Panc1 (cell line): ENCODE measurements at regions not wholly inside any gene's neighbourhood (a gene's known extent, or its start where the extent isn't known, plus 50 kb on each side); places are given as distances from the start of the nearest gene placed in this dataset.

ENCODE experiments used
- ATAC-seq: fragments of 200-7000 bp; cut with Tn5 transposase; 2 replicates; pipeline ENCODE4 v1.9.1; 2020; ENCODE audit warnings: mild to moderate bottlenecking, moderate library complexity
- BruUV-seq: library from RNA; stranded (reverse); fragments of 400-500 nt; replicated peaks from 2 replicates; lab custom pipeline; 2021; lab: Mats Ljungman, UMichigan
- CTCF ChIA-PET: fragments of 300-600 bp; sonication (Branson Sonifier 250); formaldehyde crosslinking; loops from one replicate; lab custom pipeline; 2022; ENCODE audit warnings: antibody characterized with exemption; lab: Charles Lee
- POLR2A ChIA-PET: fragments of 300-600 bp; sonication (Branson Sonifier 250); formaldehyde crosslinking; loops from one replicate; lab custom pipeline; 2022; ENCODE audit warnings: antibody characterized with exemption; lab: Charles Lee
- DNase-seq: peaks from one replicate; pipeline ENCODE4 v3.0.0-alpha.2; 2010; ENCODE audit warnings: low read depth, low spot score
- H3K27ac ChIP-seq: 2 replicates; pipeline ENCODE4 v1.5.1; 2011; ENCODE audit warnings: mild to moderate bottlenecking, low read length, inconsistent platforms
- H3K27me3 ChIP-seq: fragments of 200-500 bp; sonication (Bioruptor generic); 2 replicates; pipeline ENCODE4 v1.6.0; 2014; ENCODE audit warnings: low read length, inconsistent platforms; ENCODE audit not compliant: control insufficient read depth, insufficient read depth
- H3K36me3 ChIP-seq: fragments of 200-500 bp; sonication (Bioruptor generic); 2 replicates; pipeline ENCODE4 v1.5.1; 2014; ENCODE audit warnings: inconsistent platforms, mild to moderate bottlenecking, low read length, moderate library complexity; ENCODE audit not compliant: control insufficient read depth, insufficient read depth
- H3K4me1 ChIP-seq: 2 replicates; pipeline ENCODE4 v1.5.1; 2011; ENCODE audit warnings: inconsistent platforms, mild to moderate bottlenecking, low read length, moderate library complexity; ENCODE audit not compliant: control insufficient read depth, insufficient read depth
- H3K4me3 ChIP-seq, 2 experiments: 2 replicates each; pipeline ENCODE4 v1.5.1; 2011 to 2012; ENCODE audit warnings: low read depth in 2 of 2, low read length in 2 of 2, mild to moderate bottlenecking in 2 of 2, inconsistent platforms in 1 of 2, moderate library complexity in 1 of 2
- H3K9me3 ChIP-seq: fragments of 200-500 bp; sonication (Bioruptor generic); 2 replicates; pipeline ENCODE4 v1.5.1; 2014; ENCODE audit warnings: low read depth, mild to moderate bottlenecking, inconsistent platforms, low read length, moderate library complexity; ENCODE audit not compliant: control insufficient read depth, insufficient read depth
- POLR2AphosphoS5 ChIP-seq: IDR thresholded peaks from 2 replicates; pipeline ENCODE4 v1.6.1; 2012; ENCODE audit warnings: mild to moderate bottlenecking, low read depth, low read length, moderate library complexity
- SIN3A ChIP-seq: IDR thresholded peaks from 2 replicates; pipeline ENCODE4 v1.6.1; 2012; ENCODE audit warnings: low read depth, mild to moderate bottlenecking, low read length, moderate library complexity, borderline replicate concordance; ENCODE audit not compliant: insufficient read depth
- TCF7L2 ChIP-seq: IDR thresholded peaks from 2 replicates; pipeline ENCODE4 v1.6.1; 2011; ENCODE audit warnings: mild to moderate bottlenecking, low read depth, low read length, inconsistent platforms
- in situ Hi-C: cut with HindIII; loops from 2 replicates; pipeline ENCODE4 v1.10.0; 2016; ENCODE audit warnings: low sequenced_read_pairs, low pct_unique_long_range_greater_than_20kb
- intact Hi-C: fragments of 100-400 bp; cut with micrococcal nuclease; formaldehyde crosslinking; loops from one replicate; pipeline ENCODE4 v1.10.0; 2022; ENCODE audit not compliant: unreplicated experiment
- TF ChIP-seq, protein P1 (sequence below): fragments of 450-650 bp; IDR thresholded peaks from 2 replicates; pipeline ENCODE4 v1.5.1; 2017; ENCODE audit warnings: mild to moderate bottlenecking
- TF ChIP-seq, protein P2 (sequence below), 2 experiments: IDR thresholded peaks; 2 replicates each; pipeline ENCODE4 v1.6.1; 2011 to 2012; ENCODE audit warnings: low read depth in 2 of 2, control low read depth in 1 of 2, low read length in 1 of 2, mild to moderate bottlenecking in 1 of 2, moderate library complexity in 1 of 2; ENCODE audit not compliant: insufficient read depth in 1 of 2

DNA sequence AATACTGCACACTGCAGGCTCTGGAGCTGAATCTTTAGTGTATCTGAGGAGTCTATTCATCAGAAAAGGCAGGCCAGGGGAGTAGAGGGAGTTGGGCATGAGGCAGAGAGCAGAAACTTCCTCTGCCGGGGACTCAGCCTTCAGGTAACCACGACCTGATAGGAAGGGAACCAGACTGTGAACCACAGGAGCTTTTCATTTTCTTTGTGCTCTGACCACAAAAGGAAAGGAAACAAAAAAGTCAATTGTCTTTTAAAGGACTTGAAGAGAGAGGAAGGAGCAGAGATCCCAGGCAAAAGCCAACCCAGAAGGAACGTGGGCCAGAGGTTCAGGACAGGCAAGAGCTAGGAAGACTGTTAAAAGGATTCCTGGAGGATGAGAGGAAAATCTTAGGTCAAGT is 573.3 kb downstream of the EPHB1 start:
- no peak for ATAC-seq
- H3K36me3 ChIP-seq: no peaks in the 10 kb centered on the region
- no peaks in the 10 kb centered on the region for H3K9me3 ChIP-seq
- no peaks in the 10 kb centered on the region for H3K4me1 ChIP-seq
- no peak for DNase-seq
- H3K27ac ChIP-seq: no peak overlapping the region
- CTCF ChIA-PET: interaction anchor here (0.7 kb wide), 1 partner anchor 80 kb away, joined by 5 read pairs; no protein-coding TSS in a partner anchor
- in situ Hi-C loops: no loop called here
- BruUV-seq: no TSS peak
- H3K4me3 ChIP-seq: no peak overlapping the region
- TF ChIP-seq TCF7L2 (no peak), POLR2AphosphoS5 (no peak)
- TF ChIP-seq, protein P1, sequence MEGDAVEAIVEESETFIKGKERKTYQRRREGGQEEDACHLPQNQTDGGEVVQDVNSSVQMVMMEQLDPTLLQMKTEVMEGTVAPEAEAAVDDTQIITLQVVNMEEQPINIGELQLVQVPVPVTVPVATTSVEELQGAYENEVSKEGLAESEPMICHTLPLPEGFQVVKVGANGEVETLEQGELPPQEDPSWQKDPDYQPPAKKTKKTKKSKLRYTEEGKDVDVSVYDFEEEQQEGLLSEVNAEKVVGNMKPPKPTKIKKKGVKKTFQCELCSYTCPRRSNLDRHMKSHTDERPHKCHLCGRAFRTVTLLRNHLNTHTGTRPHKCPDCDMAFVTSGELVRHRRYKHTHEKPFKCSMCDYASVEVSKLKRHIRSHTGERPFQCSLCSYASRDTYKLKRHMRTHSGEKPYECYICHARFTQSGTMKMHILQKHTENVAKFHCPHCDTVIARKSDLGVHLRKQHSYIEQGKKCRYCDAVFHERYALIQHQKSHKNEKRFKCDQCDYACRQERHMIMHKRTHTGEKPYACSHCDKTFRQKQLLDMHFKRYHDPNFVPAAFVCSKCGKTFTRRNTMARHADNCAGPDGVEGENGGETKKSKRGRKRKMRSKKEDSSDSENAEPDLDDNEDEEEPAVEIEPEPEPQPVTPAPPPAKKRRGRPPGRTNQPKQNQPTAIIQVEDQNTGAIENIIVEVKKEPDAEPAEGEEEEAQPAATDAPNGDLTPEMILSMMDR: no peak
- TF ChIP-seq, protein P2, sequence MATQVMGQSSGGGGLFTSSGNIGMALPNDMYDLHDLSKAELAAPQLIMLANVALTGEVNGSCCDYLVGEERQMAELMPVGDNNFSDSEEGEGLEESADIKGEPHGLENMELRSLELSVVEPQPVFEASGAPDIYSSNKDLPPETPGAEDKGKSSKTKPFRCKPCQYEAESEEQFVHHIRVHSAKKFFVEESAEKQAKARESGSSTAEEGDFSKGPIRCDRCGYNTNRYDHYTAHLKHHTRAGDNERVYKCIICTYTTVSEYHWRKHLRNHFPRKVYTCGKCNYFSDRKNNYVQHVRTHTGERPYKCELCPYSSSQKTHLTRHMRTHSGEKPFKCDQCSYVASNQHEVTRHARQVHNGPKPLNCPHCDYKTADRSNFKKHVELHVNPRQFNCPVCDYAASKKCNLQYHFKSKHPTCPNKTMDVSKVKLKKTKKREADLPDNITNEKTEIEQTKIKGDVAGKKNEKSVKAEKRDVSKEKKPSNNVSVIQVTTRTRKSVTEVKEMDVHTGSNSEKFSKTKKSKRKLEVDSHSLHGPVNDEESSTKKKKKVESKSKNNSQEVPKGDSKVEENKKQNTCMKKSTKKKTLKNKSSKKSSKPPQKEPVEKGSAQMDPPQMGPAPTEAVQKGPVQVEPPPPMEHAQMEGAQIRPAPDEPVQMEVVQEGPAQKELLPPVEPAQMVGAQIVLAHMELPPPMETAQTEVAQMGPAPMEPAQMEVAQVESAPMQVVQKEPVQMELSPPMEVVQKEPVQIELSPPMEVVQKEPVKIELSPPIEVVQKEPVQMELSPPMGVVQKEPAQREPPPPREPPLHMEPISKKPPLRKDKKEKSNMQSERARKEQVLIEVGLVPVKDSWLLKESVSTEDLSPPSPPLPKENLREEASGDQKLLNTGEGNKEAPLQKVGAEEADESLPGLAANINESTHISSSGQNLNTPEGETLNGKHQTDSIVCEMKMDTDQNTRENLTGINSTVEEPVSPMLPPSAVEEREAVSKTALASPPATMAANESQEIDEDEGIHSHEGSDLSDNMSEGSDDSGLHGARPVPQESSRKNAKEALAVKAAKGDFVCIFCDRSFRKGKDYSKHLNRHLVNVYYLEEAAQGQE (IDR thresholded peaks at IDR 0.05; ENCODE audit: insufficient read depth in 1 of 2, low read depth in 2 of 2, low read length in 1 of 2): no peak
- POLR2A ChIA-PET: interaction anchor here (0.7 kb wide), 1 partner anchor 538 kb away, joined by 4 read pairs; no protein-coding TSS in a partner anchor
- intact Hi-C loops: no loop called here
- no peaks in the 10 kb centered on the region for H3K27me3 ChIP-seq

- no peak overlapping the region for H3K27ac ChIP-seq
- no peaks in the 10 kb centered on the region for H3K9me3 ChIP-seq
- H3K4me1 ChIP-seq: no peaks in the 10 kb centered on the region
- intact Hi-C loops (no loop called here), in situ Hi-C loops (no loop called here)
- H3K36me3 ChIP-seq: no peaks in the 10 kb centered on the region
- ATAC-seq (no peak), DNase-seq (no peak)
- BruUV-seq: no TSS peak
- no peaks in the 10 kb centered on the region for H3K27me3 ChIP-seq
- POLR2A ChIA-PET: interaction anchor here (0.7 kb wide), 1 partner anchor 537 kb away, joined by 4 read pairs; no protein-coding TSS in a partner anchor
- no peak overlapping the region for H3K4me3 ChIP-seq
- TF ChIP-seq POLR2AphosphoS5: no peak
- TF ChIP-seq, protein P1: no peak
- TF ChIP-seq, protein P2 (IDR thresholded peaks at IDR 0.05; ENCODE audit: insufficient read depth in 1 of 2, low read depth in 2 of 2, low read length in 1 of 2): no peak
- TF ChIP-seq TCF7L2: no peak
- TF ChIP-seq SIN3A: no peak
- CTCF ChIA-PET: interaction anchor here (0.7 kb wide), 1 partner anchor 80 kb away, joined by 5 read pairs; no protein-coding TSS in a partner anchor
Measured at GRCh38 chr3:135368781-135369180, 573.7 kb downstream of the EPHB1 start.
